Endometrium (tissue), 2 donors: ENCODE measurements at regions not wholly inside any gene's neighbourhood (a gene's known extent, or its start where the extent isn't known, plus 50 kb on each side); places are given as distances from the start of the nearest gene placed in this dataset.
"Not testable (repeated sequence)": the region's sequence is repeated elsewhere in the genome, so short reads cannot be mapped to it uniquely, and the experiment has no call there.

Experiments
- FAIRE-seq: peaks from 2 replicates; lab custom pipeline; 2012; peaks lifted over from hg19 to GRCh38; lab: Jason Lieb, UNC
- donor health status: control.
- donor health status: control.

- FAIRE-seq, result no peak
Measured at GRCh38 chr11:28976012-28976800, 868.0 kb downstream of the METTL15 start.

GRCh38 chr11:28969832-28970231, 861.6 kb downstream of the METTL15 start:
- FAIRE-seq, result no peak

- FAIRE-seq, result no peak
Measured at GRCh38 chr11:28966951-28967350, 858.8 kb downstream of the METTL15 start.

- FAIRE-seq, result no peak
Measured at GRCh38 chr11:28965819-28966218, 857.6 kb downstream of the METTL15 start.

GRCh38 chr11:28964811-28965210, 856.6 kb downstream of the METTL15 start:
- FAIRE-seq, result no peak

- FAIRE-seq, result no peak
Measured at GRCh38 chr11:28963187-28963586, 855.0 kb downstream of the METTL15 start.

GRCh38 chr11:28962502-28962901, 854.3 kb downstream of the METTL15 start:
- FAIRE-seq, result no peak

- no peak for FAIRE-seq
Measured at GRCh38 chr11:28961726-28962125, 853.5 kb downstream of the METTL15 start.

GRCh38 chr11:28956446-28956845, 848.3 kb downstream of the METTL15 start:
- FAIRE-seq, result no peak

GRCh38 chr11:28951191-28951590, 843.0 kb downstream of the METTL15 start:
- FAIRE-seq, result no peak

- FAIRE-seq, result no peak
Measured at GRCh38 chr11:28939381-28939780, 831.2 kb downstream of the METTL15 start.

- no peak for FAIRE-seq
Measured at GRCh38 chr11:28938091-28938490, 829.9 kb downstream of the METTL15 start.

GRCh38 chr11:28932940-28933339, 824.8 kb downstream of the METTL15 start:
- no peak for FAIRE-seq

- FAIRE-seq, result no peak
Measured at GRCh38 chr11:28924004-28924403, 815.8 kb downstream of the METTL15 start.

- FAIRE-seq, result no peak
Measured at GRCh38 chr11:28922386-28922981, 814.3 kb downstream of the METTL15 start.

GRCh38 chr11:28919194-28919593, 811.0 kb downstream of the METTL15 start:
- no peak for FAIRE-seq

- FAIRE-seq, result no peak
Measured at GRCh38 chr11:28913883-28914282, 805.7 kb downstream of the METTL15 start.

GRCh38 chr11:28911829-28912228, 803.6 kb downstream of the METTL15 start:
- FAIRE-seq, result no peak

GRCh38 chr11:28910926-28911325, 802.7 kb downstream of the METTL15 start:
- no peak for FAIRE-seq

GRCh38 chr11:28903716-28904115, 795.5 kb downstream of the METTL15 start:
- FAIRE-seq, result no peak

GRCh38 chr11:28900427-28900826, 792.2 kb downstream of the METTL15 start:
- no peak for FAIRE-seq

GRCh38 chr11:28899706-28900105, 791.5 kb downstream of the METTL15 start:
- FAIRE-seq, result no peak

GRCh38 chr11:28890601-28891040, 782.4 kb downstream of the METTL15 start:
- FAIRE-seq, result not testable (repeated sequence)

- FAIRE-seq, result no peak
Measured at GRCh38 chr11:28887681-28888080, 779.5 kb downstream of the METTL15 start.
